Activated CD8-positive, alpha-beta memory T cell treated with anti-CD3 and anti-CD28 coated beads for 36 hours (primary cell): ENCODE measurements at regions not wholly inside any gene's neighbourhood (a gene's known extent, or its start where the extent isn't known, plus 50 kb on each side); places are given as distances from the start of the nearest gene placed in this dataset.

Experiments used
- CTCF ChIA-PET: fragments of 350-600 bp; sonication (Branson Sonifier 250); formaldehyde crosslinking; loops from one replicate; lab custom pipeline; 2021; ENCODE audit warnings: antibody characterized with exemption; lab: Charles Lee
- POLR2A ChIA-PET: fragments of 350-600 bp; sonication (Branson Sonifier 250); formaldehyde crosslinking; loops from one replicate; lab custom pipeline; 2021; ENCODE audit warnings: antibody characterized with exemption; lab: Charles Lee

GRCh38 chr11:104666624-104667023 lies 231.6 kb downstream of the CASP12 start:
- ChIA-PET CTCF (no interaction called here), POLR2A (no interaction called here)

GRCh38 chr11:104665641-104666040 lies 232.6 kb downstream of the CASP12 start:
- ChIA-PET CTCF (no interaction called here), POLR2A (no interaction called here)

- CTCF ChIA-PET: no interaction called here
These were observed 234.8 kb downstream of the CASP12 start for GRCh38 chr11:104663190-104664140.

GRCh38 chr11:104661901-104662300 lies 236.4 kb downstream of the CASP12 start:
- ChIA-PET CTCF (no interaction called here), POLR2A (no interaction called here)

More at GRCh38 chr11:104663190-104664140, 234.8 kb downstream of the CASP12 start:
- POLR2A ChIA-PET: no interaction called here

GRCh38 chr11:104661471-104661870 lies 236.8 kb downstream of the CASP12 start:
- CTCF ChIA-PET: no interaction called here
- POLR2A ChIA-PET: no interaction called here

- ChIA-PET CTCF (no interaction called here), POLR2A (no interaction called here)
These were observed 240.1 kb downstream of the CASP12 start for GRCh38 chr11:104658177-104658576.

GRCh38 chr11:104657083-104657482 lies 241.2 kb downstream of the CASP12 start:
- ChIA-PET CTCF (no interaction called here), POLR2A (no interaction called here)

GRCh38 chr11:104655066-104655465 lies 243.2 kb downstream of the CASP12 start:
- CTCF ChIA-PET: no interaction called here

GRCh38 chr11:104654181-104654813 lies 244.0 kb downstream of the CASP12 start:
- POLR2A ChIA-PET: no interaction called here
- CTCF ChIA-PET: no interaction called here

More at GRCh38 chr11:104655066-104655465, 243.2 kb downstream of the CASP12 start:
- POLR2A ChIA-PET: no interaction called here

GRCh38 chr11:104653407-104653806 lies 244.9 kb downstream of the CASP12 start:
- ChIA-PET CTCF (no interaction called here), POLR2A (no interaction called here)

GRCh38 chr11:104652996-104653395 lies 245.3 kb downstream of the CASP12 start:
- CTCF ChIA-PET: no interaction called here
- POLR2A ChIA-PET: no interaction called here

GRCh38 chr11:104650234-104650633 lies 248.0 kb downstream of the CASP12 start:
- ChIA-PET CTCF (no interaction called here), POLR2A (no interaction called here)

- POLR2A ChIA-PET: no interaction called here
- CTCF ChIA-PET: no interaction called here
These were observed 249.3 kb downstream of the CASP12 start for GRCh38 chr11:104649002-104649401.

GRCh38 chr11:104645261-104646222 lies 252.7 kb downstream of the CASP12 start:
- CTCF ChIA-PET: no interaction called here
- POLR2A ChIA-PET: no interaction called here

- ChIA-PET POLR2A (no interaction called here), CTCF (interaction anchor here (0.6 kb wide), 1 partner anchor 312 kb away, joined by 3 read pairs; no protein-coding TSS in a partner anchor)
These were observed 260.5 kb downstream of the CASP12 start for GRCh38 chr11:104637662-104638170.

GRCh38 chr11:104633226-104633625 lies 265.0 kb downstream of the CASP12 start:
- ChIA-PET POLR2A (no interaction called here), CTCF (no interaction called here)

GRCh38 chr11:104630352-104630751 lies 267.9 kb downstream of the CASP12 start:
- ChIA-PET POLR2A (no interaction called here), CTCF (no interaction called here)

- POLR2A ChIA-PET: interaction anchor here (0.5 kb wide), 1 partner anchor 155 kb away, joined by 3 read pairs; no protein-coding TSS in a partner anchor
These were observed 273.0 kb downstream of the CASP12 start for GRCh38 chr11:104625246-104625645.

GRCh38 chr11:104624021-104624420 lies 274.2 kb downstream of the CASP12 start:
- ChIA-PET POLR2A (no interaction called here), CTCF (no interaction called here)

More at GRCh38 chr11:104625246-104625645, 273.0 kb downstream of the CASP12 start:
- CTCF ChIA-PET: no interaction called here
